Neural cell (in vitro differentiated cells): ENCODE measurements at regions not wholly inside any gene's neighbourhood (a gene's known extent, or its start where the extent isn't known, plus 50 kb on each side); places are given as distances from the start of the nearest gene placed in this dataset.

Source experiments
- H2AFZ ChIP-seq: fragments of 200-600, 300-800 bp; sonication (generic), shearing (Covaris generic); 2 replicates; pipeline ENCODE4 v1.6.0; 2014; ENCODE audit warnings: low read depth, mild to moderate bottlenecking, antibody characterized with exemption, low read length, moderate library complexity
- H3F3A ChIP-seq: fragments of 200-600 bp; shearing (Covaris generic); 2 replicates; pipeline ENCODE4 v1.6.1; 2016; ENCODE audit warnings: mild to moderate bottlenecking, moderate library complexity, mixed read lengths, antibody characterized with exemption, low read length; ENCODE audit not compliant: insufficient read depth, poor library complexity, severe bottlenecking
- H3K27ac ChIP-seq: fragments of 200-600, 300-800 bp; sonication (generic), shearing (Covaris generic); 2 replicates; pipeline ENCODE4 v1.5.1; 2014; ENCODE audit warnings: mild to moderate bottlenecking, low read length, moderate library complexity
- H3K27me3 ChIP-seq: fragments of 300-800, 200-600 bp; sonication (generic), shearing (Covaris generic); 2 replicates; pipeline ENCODE4 v1.6.0; 2014; ENCODE audit warnings: mild to moderate bottlenecking, low read depth, low read length, moderate library complexity; ENCODE audit not compliant: insufficient read depth
- H3K36me3 ChIP-seq: fragments of 300-800, 200-600 bp; sonication (generic), shearing (Covaris generic); 2 replicates; pipeline ENCODE4 v1.5.1; 2014; ENCODE audit warnings: mild to moderate bottlenecking, antibody characterized with exemption, low read length, moderate library complexity; ENCODE audit not compliant: insufficient read depth
- H3K4me2 ChIP-seq: fragments of 300-800, 200-600 bp; sonication (generic), shearing (Covaris generic); 2 replicates; pipeline ENCODE4 v1.6.0; 2014; ENCODE audit warnings: mild to moderate bottlenecking, low read length
- H3K4me3 ChIP-seq: fragments of 300-800, 200-600 bp; sonication (generic), shearing (Covaris generic); 2 replicates; pipeline ENCODE4 v1.5.1; 2014; ENCODE audit warnings: mild to moderate bottlenecking, low read length, moderate library complexity
- H3K79me2 ChIP-seq: fragments of 200-600 bp; shearing (Covaris generic); replicated peaks from 2 replicates; pipeline ENCODE4 v1.6.0; 2014; ENCODE audit warnings: mild to moderate bottlenecking, low read length, moderate library complexity; ENCODE audit not compliant: insufficient read depth
- H3K9ac ChIP-seq: fragments of 300-800, 200-600 bp; sonication (generic), shearing (Covaris generic); 2 replicates; pipeline ENCODE4 v1.6.1; 2016; ENCODE audit warnings: mild to moderate bottlenecking, low read length, mixed read lengths
- H3K9me2 ChIP-seq: fragments of 200-600 bp; shearing (Covaris generic); 2 replicates; pipeline ENCODE4 v1.6.1; 2016; ENCODE audit warnings: mild to moderate bottlenecking, low read length, mixed read lengths; ENCODE audit not compliant: insufficient read depth
- H3K9me3 ChIP-seq: fragments of 200-600, 300-800 bp; sonication (generic), shearing (Covaris generic); 2 replicates; pipeline ENCODE4 v1.6.1; 2016; ENCODE audit warnings: mild to moderate bottlenecking, mixed run types, low read length, moderate library complexity, mixed read lengths
- H4K20me1 ChIP-seq: fragments of 200-600 bp; shearing (Covaris generic); 2 replicates; pipeline ENCODE4 v1.6.1; 2016; ENCODE audit warnings: mild to moderate bottlenecking, mixed run types; ENCODE audit not compliant: insufficient read depth
- CTCF ChIP-seq: fragments of 450-650 bp; IDR thresholded peaks from 2 replicates; pipeline ENCODE4 v1.5.1; 2014; ENCODE audit warnings: antibody characterized with exemption, mild to moderate bottlenecking, moderate library complexity; ENCODE audit not compliant: poor library complexity, severe bottlenecking
- EP300 ChIP-seq: fragments of 450-650 bp; conservative IDR thresholded peaks from 2 replicates; pipeline ENCODE4 v1.6.1; 2014; ENCODE audit warnings: antibody characterized with exemption, mild to moderate bottlenecking, moderate library complexity; ENCODE audit not compliant: poor library complexity, severe bottlenecking
- EZH2 ChIP-seq: fragments of 200-600, 300-800 bp; shearing (Covaris generic), sonication (generic); IDR thresholded peaks from 2 replicates; pipeline ENCODE4 v1.6.1; 2014; ENCODE audit warnings: antibody characterized with exemption, low read length, borderline replicate concordance, mild to moderate bottlenecking; ENCODE audit not compliant: insufficient read depth, poor library complexity, severe bottlenecking
- MXI1 ChIP-seq: fragments of 450-650 bp; conservative IDR thresholded peaks from 2 replicates; pipeline ENCODE4 v1.6.1; 2014; ENCODE audit warnings: antibody characterized with exemption, mild to moderate bottlenecking; ENCODE audit not compliant: poor library complexity, severe bottlenecking
- POLR2AphosphoS5 ChIP-seq: IDR thresholded peaks from 2 replicates; pipeline ENCODE4 v1.6.1; 2012
- RAD21 ChIP-seq: fragments of 450-650 bp; conservative IDR thresholded peaks from 2 replicates; pipeline ENCODE4 v1.6.1; 2014; ENCODE audit warnings: antibody characterized with exemption, mild to moderate bottlenecking, moderate library complexity
- REST ChIP-seq: IDR thresholded peaks from 2 replicates; pipeline ENCODE4 v1.6.1; 2012; ENCODE audit warnings: borderline replicate concordance
- SMC3 ChIP-seq: fragments of 450-650 bp; conservative IDR thresholded peaks from 2 replicates; pipeline ENCODE4 v1.6.1; 2014; ENCODE audit warnings: antibody characterized with exemption, mild to moderate bottlenecking, moderate library complexity; ENCODE audit not compliant: poor library complexity
- TAF1 ChIP-seq: IDR thresholded peaks from 2 replicates; pipeline ENCODE4 v1.6.1; 2012; ENCODE audit warnings: low read depth

GRCh38 chr5:30600892-30601291 is 592.6 kb upstream of the CDH6 start:
- Histone ChIP-seq H3K27me3 (no peaks in the 10 kb centered on the region), H3K9ac (no peak overlapping the region), H3K4me2 (no peak overlapping the region), H3K79me2 (no peaks in the 10 kb centered on the region), H3K27ac (no peak overlapping the region), H3K9me2 (no peaks in the 10 kb centered on the region), H2AFZ (no peak overlapping the region), H4K20me1 (no peaks in the 10 kb centered on the region), H3K36me3 (no peaks in the 10 kb centered on the region), H3K4me3 (no peak overlapping the region), H3F3A (no peaks in the 10 kb centered on the region), H3K9me3 (no peaks in the 10 kb centered on the region)
- TF ChIP-seq TAF1: no peak
- no peak for TF ChIP-seq EZH2
- no peak for TF ChIP-seq EP300
- no peak for TF ChIP-seq RAD21
- TF ChIP-seq SMC3: no peak
- TF ChIP-seq REST: no peak
- TF ChIP-seq CTCF: no peak
- no peak for TF ChIP-seq MXI1
- TF ChIP-seq POLR2AphosphoS5: no peak

- no peak overlapping the region for H3K4me3 ChIP-seq
- no peaks in the 10 kb centered on the region for H3K27me3 ChIP-seq
- H3K9ac ChIP-seq: no peak overlapping the region
- H3K4me2 ChIP-seq: no peak overlapping the region
- no peak overlapping the region for H2AFZ ChIP-seq
- TF ChIP-seq MXI1 (no peak), EZH2 (no peak), POLR2AphosphoS5 (peak; percentile 62), CTCF (no peak), RAD21 (no peak), SMC3 (no peak), EP300 (peak; percentile 79), TAF1 (no peak), REST (peak; percentile 98)
- no peaks in the 10 kb centered on the region for H3K36me3 ChIP-seq
- no peaks in the 10 kb centered on the region for H4K20me1 ChIP-seq
- H3K27ac ChIP-seq: no peak overlapping the region
- H3K9me2 ChIP-seq: no peaks in the 10 kb centered on the region
- H3K9me3 ChIP-seq: no peaks in the 10 kb centered on the region
- H3F3A ChIP-seq: no peaks in the 10 kb centered on the region
- H3K79me2 ChIP-seq: no peaks in the 10 kb centered on the region
Measured at GRCh38 chr5:30596495-30597064, 596.9 kb upstream of the CDH6 start.
